Panc1 (cell line): ENCODE measurements at regions not wholly inside any gene's neighbourhood (a gene's known extent, or its start where the extent isn't known, plus 50 kb on each side); places are given as distances from the start of the nearest gene placed in this dataset.
"Not testable (repeated sequence)": the region's sequence is repeated elsewhere in the genome, so short reads cannot be mapped to it uniquely, and the experiment has no call there.

Experiments used
- ATAC-seq: fragments of 200-7000 bp; cut with Tn5 transposase; 2 replicates; pipeline ENCODE4 v1.9.1; 2020; ENCODE audit warnings: mild to moderate bottlenecking, moderate library complexity
- BruUV-seq: library from RNA; stranded (reverse); fragments of 400-500 nt; replicated peaks from 2 replicates; lab custom pipeline; 2021; lab: Mats Ljungman, UMichigan
- CTCF ChIA-PET: fragments of 300-600 bp; sonication (Branson Sonifier 250); formaldehyde crosslinking; loops from one replicate; lab custom pipeline; 2022; ENCODE audit warnings: antibody characterized with exemption; lab: Charles Lee
- POLR2A ChIA-PET: fragments of 300-600 bp; sonication (Branson Sonifier 250); formaldehyde crosslinking; loops from one replicate; lab custom pipeline; 2022; ENCODE audit warnings: antibody characterized with exemption; lab: Charles Lee
- DNase-seq: peaks from one replicate; pipeline ENCODE4 v3.0.0-alpha.2; 2010; ENCODE audit warnings: low read depth, low spot score
- H3K27ac ChIP-seq: 2 replicates; pipeline ENCODE4 v1.5.1; 2011; ENCODE audit warnings: mild to moderate bottlenecking, low read length, inconsistent platforms
- H3K27me3 ChIP-seq: fragments of 200-500 bp; sonication (Bioruptor generic); 2 replicates; pipeline ENCODE4 v1.6.0; 2014; ENCODE audit warnings: low read length, inconsistent platforms; ENCODE audit not compliant: control insufficient read depth, insufficient read depth
- H3K36me3 ChIP-seq: fragments of 200-500 bp; sonication (Bioruptor generic); 2 replicates; pipeline ENCODE4 v1.5.1; 2014; ENCODE audit warnings: inconsistent platforms, mild to moderate bottlenecking, low read length, moderate library complexity; ENCODE audit not compliant: control insufficient read depth, insufficient read depth
- H3K4me1 ChIP-seq: 2 replicates; pipeline ENCODE4 v1.5.1; 2011; ENCODE audit warnings: inconsistent platforms, mild to moderate bottlenecking, low read length, moderate library complexity; ENCODE audit not compliant: control insufficient read depth, insufficient read depth
- H3K4me3 ChIP-seq, 2 experiments: 2 replicates each; pipeline ENCODE4 v1.5.1; 2011 to 2012; ENCODE audit warnings: low read depth in 2 of 2, low read length in 2 of 2, mild to moderate bottlenecking in 2 of 2, inconsistent platforms in 1 of 2, moderate library complexity in 1 of 2
- H3K9me3 ChIP-seq: fragments of 200-500 bp; sonication (Bioruptor generic); 2 replicates; pipeline ENCODE4 v1.5.1; 2014; ENCODE audit warnings: low read depth, mild to moderate bottlenecking, inconsistent platforms, low read length, moderate library complexity; ENCODE audit not compliant: control insufficient read depth, insufficient read depth
- POLR2AphosphoS5 ChIP-seq: IDR thresholded peaks from 2 replicates; pipeline ENCODE4 v1.6.1; 2012; ENCODE audit warnings: mild to moderate bottlenecking, low read depth, low read length, moderate library complexity
- SIN3A ChIP-seq: IDR thresholded peaks from 2 replicates; pipeline ENCODE4 v1.6.1; 2012; ENCODE audit warnings: low read depth, mild to moderate bottlenecking, low read length, moderate library complexity, borderline replicate concordance; ENCODE audit not compliant: insufficient read depth
- TCF7L2 ChIP-seq: IDR thresholded peaks from 2 replicates; pipeline ENCODE4 v1.6.1; 2011; ENCODE audit warnings: mild to moderate bottlenecking, low read depth, low read length, inconsistent platforms
- in situ Hi-C: cut with HindIII; loops from 2 replicates; pipeline ENCODE4 v1.10.0; 2016; ENCODE audit warnings: low sequenced_read_pairs, low pct_unique_long_range_greater_than_20kb
- intact Hi-C: fragments of 100-400 bp; cut with micrococcal nuclease; formaldehyde crosslinking; loops from one replicate; pipeline ENCODE4 v1.10.0; 2022; ENCODE audit not compliant: unreplicated experiment
- TF ChIP-seq, protein P1 (sequence below), 2 experiments: IDR thresholded peaks; 2 replicates each; pipeline ENCODE4 v1.6.1; 2011 to 2012; ENCODE audit warnings: low read depth in 2 of 2, control low read depth in 1 of 2, low read length in 1 of 2, mild to moderate bottlenecking in 1 of 2, moderate library complexity in 1 of 2; ENCODE audit not compliant: insufficient read depth in 1 of 2
- TF ChIP-seq, protein P2 (sequence below): fragments of 450-650 bp; IDR thresholded peaks from 2 replicates; pipeline ENCODE4 v1.5.1; 2017; ENCODE audit warnings: mild to moderate bottlenecking

DNA sequence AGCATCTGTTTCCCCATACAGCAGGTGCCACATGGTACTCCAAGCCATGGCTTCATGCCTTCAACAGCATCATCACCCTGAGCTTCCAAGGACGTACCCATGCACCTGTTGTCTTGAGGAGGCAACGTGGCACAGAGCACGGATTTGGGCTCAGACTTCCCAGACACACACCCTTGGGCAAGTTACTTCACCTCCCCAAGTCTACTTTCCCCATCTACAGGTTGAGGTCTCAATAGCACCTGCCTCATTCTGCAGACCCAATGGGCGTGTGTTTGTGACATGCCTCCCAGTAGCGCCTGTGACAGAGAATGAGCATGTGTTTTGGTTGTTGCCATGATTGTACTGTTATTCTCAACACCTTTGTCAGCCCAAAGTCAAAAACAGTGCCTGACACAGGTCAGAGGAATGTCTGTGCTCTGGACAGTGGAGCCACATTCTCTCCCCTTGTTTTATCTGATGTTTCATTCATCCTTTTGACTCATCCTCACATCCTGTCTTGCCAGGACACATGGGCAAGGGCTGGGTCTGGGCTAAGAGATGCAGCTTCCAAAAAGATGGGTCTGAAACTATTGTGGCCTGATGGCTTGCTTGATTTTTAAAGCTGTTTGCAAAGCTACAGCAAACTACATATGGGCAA, 53.4 kb upstream of the CCND1 start:
- Histone ChIP-seq H3K36me3 (no peaks in the 10 kb centered on the region), H3K4me1 (peaks cover 3% of the 10 kb centered on the region; the same call in 1 of the 2 replicates), H3K9me3 (no peaks in the 10 kb centered on the region), H3K4me3 (no peak overlapping the region), H3K27me3 (no peaks in the 10 kb centered on the region), H3K27ac (no peak overlapping the region)
- intact Hi-C loops (no loop called here), in situ Hi-C loops (no loop called here)
- DNase-seq (peak; percentile 25), ATAC-seq (peak; percentile 74)
- CTCF ChIA-PET, result interaction anchor here (0.5 kb wide), 1 partner anchor 52 kb away, joined by 4 read pairs; no protein-coding TSS in a partner anchor
- TF ChIP-seq, protein P1, sequence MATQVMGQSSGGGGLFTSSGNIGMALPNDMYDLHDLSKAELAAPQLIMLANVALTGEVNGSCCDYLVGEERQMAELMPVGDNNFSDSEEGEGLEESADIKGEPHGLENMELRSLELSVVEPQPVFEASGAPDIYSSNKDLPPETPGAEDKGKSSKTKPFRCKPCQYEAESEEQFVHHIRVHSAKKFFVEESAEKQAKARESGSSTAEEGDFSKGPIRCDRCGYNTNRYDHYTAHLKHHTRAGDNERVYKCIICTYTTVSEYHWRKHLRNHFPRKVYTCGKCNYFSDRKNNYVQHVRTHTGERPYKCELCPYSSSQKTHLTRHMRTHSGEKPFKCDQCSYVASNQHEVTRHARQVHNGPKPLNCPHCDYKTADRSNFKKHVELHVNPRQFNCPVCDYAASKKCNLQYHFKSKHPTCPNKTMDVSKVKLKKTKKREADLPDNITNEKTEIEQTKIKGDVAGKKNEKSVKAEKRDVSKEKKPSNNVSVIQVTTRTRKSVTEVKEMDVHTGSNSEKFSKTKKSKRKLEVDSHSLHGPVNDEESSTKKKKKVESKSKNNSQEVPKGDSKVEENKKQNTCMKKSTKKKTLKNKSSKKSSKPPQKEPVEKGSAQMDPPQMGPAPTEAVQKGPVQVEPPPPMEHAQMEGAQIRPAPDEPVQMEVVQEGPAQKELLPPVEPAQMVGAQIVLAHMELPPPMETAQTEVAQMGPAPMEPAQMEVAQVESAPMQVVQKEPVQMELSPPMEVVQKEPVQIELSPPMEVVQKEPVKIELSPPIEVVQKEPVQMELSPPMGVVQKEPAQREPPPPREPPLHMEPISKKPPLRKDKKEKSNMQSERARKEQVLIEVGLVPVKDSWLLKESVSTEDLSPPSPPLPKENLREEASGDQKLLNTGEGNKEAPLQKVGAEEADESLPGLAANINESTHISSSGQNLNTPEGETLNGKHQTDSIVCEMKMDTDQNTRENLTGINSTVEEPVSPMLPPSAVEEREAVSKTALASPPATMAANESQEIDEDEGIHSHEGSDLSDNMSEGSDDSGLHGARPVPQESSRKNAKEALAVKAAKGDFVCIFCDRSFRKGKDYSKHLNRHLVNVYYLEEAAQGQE (IDR thresholded peaks at IDR 0.05; ENCODE audit: insufficient read depth in 1 of 2, low read depth in 2 of 2, low read length in 1 of 2), result no peak
- no peak for TF ChIP-seq TCF7L2
- TF ChIP-seq POLR2AphosphoS5, result no peak
- TF ChIP-seq, protein P2, sequence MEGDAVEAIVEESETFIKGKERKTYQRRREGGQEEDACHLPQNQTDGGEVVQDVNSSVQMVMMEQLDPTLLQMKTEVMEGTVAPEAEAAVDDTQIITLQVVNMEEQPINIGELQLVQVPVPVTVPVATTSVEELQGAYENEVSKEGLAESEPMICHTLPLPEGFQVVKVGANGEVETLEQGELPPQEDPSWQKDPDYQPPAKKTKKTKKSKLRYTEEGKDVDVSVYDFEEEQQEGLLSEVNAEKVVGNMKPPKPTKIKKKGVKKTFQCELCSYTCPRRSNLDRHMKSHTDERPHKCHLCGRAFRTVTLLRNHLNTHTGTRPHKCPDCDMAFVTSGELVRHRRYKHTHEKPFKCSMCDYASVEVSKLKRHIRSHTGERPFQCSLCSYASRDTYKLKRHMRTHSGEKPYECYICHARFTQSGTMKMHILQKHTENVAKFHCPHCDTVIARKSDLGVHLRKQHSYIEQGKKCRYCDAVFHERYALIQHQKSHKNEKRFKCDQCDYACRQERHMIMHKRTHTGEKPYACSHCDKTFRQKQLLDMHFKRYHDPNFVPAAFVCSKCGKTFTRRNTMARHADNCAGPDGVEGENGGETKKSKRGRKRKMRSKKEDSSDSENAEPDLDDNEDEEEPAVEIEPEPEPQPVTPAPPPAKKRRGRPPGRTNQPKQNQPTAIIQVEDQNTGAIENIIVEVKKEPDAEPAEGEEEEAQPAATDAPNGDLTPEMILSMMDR, result no peak
- no peak for TF ChIP-seq SIN3A
- BruUV-seq, result no TSS peak
- POLR2A ChIA-PET, result no interaction called here

DNA sequence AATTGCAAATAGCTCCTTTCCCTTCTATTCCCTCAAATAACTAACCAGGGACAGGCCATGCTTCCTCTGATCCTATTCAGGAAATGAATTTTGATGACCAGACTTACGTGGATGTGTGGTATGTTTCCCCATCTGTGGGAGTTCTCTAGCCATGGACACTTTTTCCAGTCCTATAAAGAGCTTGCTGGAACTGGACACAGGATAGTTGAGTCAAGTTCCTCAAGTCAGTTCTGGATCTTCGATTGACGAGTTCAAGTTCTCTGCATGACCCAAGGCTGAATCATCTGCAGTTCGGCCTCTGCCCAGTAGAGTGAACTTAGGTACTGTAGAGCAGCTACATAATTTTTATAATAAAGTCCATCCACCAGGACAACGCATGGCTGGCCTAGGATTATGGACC, 52.7 kb upstream of the CCND1 start:
- ChIA-PET CTCF (interaction anchor here (0.5 to 0.7 kb wide), 3 partner anchors 9 to 294 kb away, joined by 4 read pairs; partner anchors contain the start of gene MYEOV), POLR2A (no interaction called here)
- Histone ChIP-seq H3K9me3 (no peaks in the 10 kb centered on the region), H3K4me1 (peaks cover 3% of the 10 kb centered on the region; the same call in 1 of the 2 replicates), H3K4me3 (no peak overlapping the region), H3K27ac (no peak overlapping the region), H3K36me3 (no peaks in the 10 kb centered on the region), H3K27me3 (no peaks in the 10 kb centered on the region)
- in situ Hi-C loops, result no loop called here
- peak; percentile 24 for DNase-seq
- intact Hi-C loops, result no loop called here
- TF ChIP-seq, protein P1 (IDR thresholded peaks at IDR 0.05; ENCODE audit: insufficient read depth in 1 of 2, low read depth in 2 of 2, low read length in 1 of 2), result no peak
- TF ChIP-seq, protein P2, result peak; percentile 54
- no TSS peak for BruUV-seq
- peak; percentile 87 for ATAC-seq

DNA sequence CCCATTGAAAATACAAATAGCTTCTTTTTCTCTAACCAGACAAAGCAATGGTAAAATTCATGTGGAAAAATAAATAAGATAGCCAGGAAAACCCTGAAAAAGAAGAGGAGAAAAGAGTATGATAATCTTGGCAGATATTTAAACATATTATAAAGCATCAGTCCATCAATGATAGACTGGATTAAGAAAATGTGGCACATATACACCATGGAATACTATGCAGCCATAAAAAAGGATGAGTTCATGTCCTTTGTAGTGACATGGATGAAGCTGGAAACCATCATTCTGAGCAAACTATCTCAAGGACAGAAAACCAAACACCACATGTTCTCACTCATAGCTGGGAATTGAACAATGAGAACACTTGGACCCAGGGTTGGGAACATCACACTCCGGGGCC, 50.9 kb upstream of the CCND1 start:
- DNase-seq, CTCF ChIA-PET: not testable (repeated sequence)

More for the DNA sequence above, 50.9 kb upstream of the CCND1 start:
- ATAC-seq, POLR2A ChIA-PET, H3K27ac ChIP-seq, BruUV-seq, H3K9me3 ChIP-seq, H3K27me3 ChIP-seq, intact Hi-C loops, H3K4me1 ChIP-seq, H3K36me3 ChIP-seq, in situ Hi-C loops, H3K4me3 ChIP-seq: not testable (repeated sequence)
